T47D (cell line): ENCODE measurements at regions not wholly inside any gene's neighbourhood (a gene's known extent, or its start where the extent isn't known, plus 50 kb on each side); places are given as distances from the start of the nearest gene placed in this dataset.

Experiments
- DNase-seq, 2 experiments: peaks; one replicate each; pipeline versions ENCODE4 v3.0.0 to v3.0.0-alpha.2; 2011 to 2012; ENCODE audit warnings: low read depth in 1 of 2, low spot score in 1 of 2
- JUND ChIP-seq: IDR thresholded peaks from 2 replicates; pipeline ENCODE4 v1.6.1; 2012; ENCODE audit warnings: low read depth
- in situ Hi-C: cut with HindIII; loops from 2 replicates; pipeline ENCODE4 v1.10.0; 2016; ENCODE audit warnings: low sequenced_read_pairs, low pct_unique_long_range_greater_than_20kb

GRCh38 chr3:104385421-104385820, 981.3 kb upstream of the ALCAM start:
- no peak for DNase-seq
- TF ChIP-seq JUND: no peak
- in situ Hi-C loops: no loop called here

GRCh38 chr3:104388619-104389018, 978.1 kb upstream of the ALCAM start:
- TF ChIP-seq JUND: no peak
- in situ Hi-C loops: no loop called here
- peak in 1 of 2 experiments; percentile 21 for DNase-seq

DNA sequence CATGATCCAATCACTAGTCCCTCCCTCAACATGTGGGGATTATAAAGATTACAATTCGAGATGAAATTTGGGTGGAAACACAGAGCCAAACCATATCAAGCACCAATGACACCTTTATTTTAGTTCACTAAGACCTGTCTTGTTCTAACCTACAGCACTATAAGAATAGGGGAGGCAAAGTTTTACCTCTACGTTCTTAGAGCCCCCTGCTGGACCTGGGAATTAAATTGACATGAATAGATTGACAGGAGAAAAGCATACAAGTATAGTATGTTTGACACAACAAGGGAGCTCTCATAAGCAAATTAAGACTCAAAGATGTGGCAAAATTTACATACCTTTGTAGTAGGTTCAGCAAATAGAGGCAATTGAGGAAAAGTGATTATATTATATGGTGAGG, 974.4 kb upstream of the ALCAM start:
- no peak for TF ChIP-seq JUND
- DNase-seq: peak; percentile 4 to 23
- in situ Hi-C loops: no loop called here

DNA sequence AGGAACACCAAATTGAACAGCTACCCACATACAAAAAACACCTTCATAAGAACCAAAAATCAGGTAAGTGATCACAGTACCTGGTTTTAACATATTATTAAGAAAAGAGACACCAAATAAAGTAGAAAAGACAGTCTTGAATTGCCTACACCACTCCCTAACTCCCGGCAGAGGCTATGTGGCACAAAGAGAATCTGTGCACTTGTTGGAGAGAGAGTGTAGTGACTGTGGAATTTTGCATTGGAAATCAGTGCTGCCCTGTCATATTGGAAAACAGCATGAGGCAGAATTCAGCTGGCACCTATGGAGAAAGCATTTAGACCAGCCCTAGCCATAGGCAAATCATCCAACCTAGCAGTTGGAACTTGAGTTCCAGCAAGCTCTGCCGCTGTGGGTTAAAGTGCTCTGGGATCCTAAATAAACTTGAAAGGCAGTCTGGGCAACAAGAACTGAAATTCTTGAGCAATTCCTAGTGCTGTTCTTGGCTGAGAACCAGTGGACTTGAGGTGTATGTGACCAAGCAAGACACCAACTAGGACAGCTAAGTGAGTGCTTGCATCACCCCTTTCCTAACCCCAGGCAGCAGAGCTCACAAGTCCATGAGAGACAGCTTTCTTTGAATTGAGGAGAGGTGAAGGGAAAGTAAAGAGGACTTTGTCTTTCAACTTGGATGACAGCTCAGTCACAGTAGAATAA, 969.6 kb upstream of the ALCAM start:
- in situ Hi-C loops: no loop called here

GRCh38 chr3:104397713-104398112, 969.0 kb upstream of the ALCAM start:
- in situ Hi-C loops: no loop called here
- no peak for TF ChIP-seq JUND
- no peak for DNase-seq

More for the DNA sequence above, 969.6 kb upstream of the ALCAM start:
- no peak for TF ChIP-seq JUND
- no peak for DNase-seq

GRCh38 chr3:104402902-104403301, 963.8 kb upstream of the ALCAM start:
- in situ Hi-C loops: no loop called here
- DNase-seq: no peak
- TF ChIP-seq JUND: no peak

DNA sequence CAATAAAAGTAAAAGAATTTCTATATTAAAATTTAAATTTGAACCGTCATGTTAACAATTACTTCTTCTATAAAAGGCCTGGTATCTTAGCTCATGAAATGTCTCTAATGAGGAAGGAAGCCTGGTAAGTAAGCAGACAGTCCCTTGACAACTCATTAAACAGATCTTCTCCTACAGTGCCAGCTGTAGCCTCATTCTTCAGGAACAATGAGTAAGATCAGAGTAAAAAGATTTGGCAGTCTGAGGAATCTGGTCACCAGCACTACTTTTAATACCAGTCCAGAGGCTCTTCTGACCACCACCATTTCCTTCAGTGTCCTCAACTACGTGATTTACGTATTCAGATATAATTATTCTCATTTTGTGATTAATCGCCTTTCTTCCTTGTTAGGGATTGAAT, 955.0 kb upstream of the ALCAM start:
- TF ChIP-seq JUND: no peak
- in situ Hi-C loops: no loop called here
- no peak for DNase-seq

DNA sequence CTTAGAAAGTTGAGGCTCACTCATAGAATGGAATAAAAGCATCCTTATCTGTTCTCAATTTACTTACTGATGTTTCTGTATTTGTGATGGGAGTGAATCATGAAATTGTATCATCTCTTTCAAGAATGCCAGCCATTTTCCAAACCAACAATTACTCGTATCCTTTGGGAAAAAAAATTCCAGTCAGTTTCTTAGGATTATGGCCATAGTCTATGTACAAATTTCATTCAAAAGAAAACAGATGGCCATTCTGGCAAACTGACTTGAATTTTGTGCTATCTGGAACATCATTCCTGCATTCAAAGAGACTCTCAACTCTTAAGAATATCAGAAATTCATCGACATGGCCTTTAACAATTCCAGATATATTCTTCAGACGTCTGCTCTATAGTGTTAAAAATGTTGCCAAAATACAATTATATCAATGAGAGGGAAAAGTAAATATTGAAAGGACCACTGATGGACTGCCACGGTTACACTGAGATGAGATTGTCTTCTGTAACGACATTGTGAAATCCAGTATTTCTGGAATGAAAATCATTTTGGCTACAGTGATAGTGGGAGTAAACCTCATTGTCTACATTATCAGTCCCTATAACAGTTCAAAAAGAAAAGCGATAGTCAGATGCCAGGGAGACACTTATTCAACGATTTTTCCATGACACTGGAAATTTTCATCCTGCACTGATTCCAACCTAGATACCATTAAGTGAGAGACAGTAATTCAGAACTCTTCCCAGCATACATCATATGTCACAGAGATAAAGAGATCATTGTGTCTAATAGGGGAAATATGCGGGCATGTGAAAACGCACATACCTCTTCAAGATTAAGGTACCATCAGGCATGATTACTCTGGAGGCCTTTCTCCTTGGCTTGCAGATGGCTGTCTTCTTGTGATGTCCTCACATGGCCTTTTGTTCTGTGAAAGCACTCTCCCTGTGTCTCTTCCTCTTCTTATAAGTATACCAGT, 953.8 kb upstream of the ALCAM start:
- TF ChIP-seq JUND: no peak
- in situ Hi-C loops: no loop called here

DNA sequence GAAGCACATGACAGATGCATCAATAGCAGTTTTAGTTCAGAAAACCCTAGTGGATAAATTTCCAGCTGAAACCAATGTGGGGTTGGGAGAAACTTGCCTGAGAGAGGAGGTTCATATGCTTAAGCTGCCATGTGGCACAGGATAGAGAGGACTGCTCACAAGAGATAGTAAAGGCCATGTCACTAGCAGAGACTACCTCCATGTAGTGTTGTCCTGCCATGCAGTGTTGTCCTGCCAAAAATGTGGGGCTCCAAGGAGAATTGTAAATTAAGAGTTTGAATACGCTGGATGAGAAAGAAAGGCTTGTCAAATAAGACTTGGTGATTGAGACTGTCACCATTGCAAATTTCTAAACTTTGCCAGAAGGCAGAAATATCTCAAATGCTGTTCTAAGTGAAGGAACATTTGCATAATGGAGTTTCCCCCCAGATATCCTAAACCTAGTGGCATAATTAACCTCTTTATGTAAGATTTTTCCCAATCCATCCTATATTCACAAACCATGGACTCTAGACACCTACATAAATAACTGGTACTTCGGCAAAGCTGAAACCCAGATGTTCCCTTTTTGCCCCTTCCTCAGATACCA, 938.3 kb upstream of the ALCAM start:
- no peak for DNase-seq
- no peak for TF ChIP-seq JUND
- in situ Hi-C loops: no loop called here

More for the DNA sequence above, 953.8 kb upstream of the ALCAM start:
- DNase-seq: no peak

DNA sequence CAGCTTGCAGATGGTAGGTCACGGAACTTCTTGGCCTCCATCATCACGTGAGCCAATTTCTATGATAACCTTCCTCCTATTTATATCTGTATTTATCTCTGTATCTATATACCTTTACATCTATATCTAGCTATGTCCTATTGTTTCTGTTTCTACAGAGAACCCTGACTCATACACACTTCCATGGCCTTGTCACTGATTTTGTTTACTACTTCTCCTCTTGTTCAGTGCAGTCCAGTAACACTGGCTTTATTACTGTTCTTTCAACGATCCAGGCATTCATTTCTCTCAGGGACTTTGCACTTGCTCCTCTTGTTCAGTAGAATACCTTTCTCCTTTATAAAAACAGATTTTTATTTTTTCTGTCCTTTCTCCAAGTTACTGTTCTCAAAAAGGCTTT, 937.0 kb upstream of the ALCAM start:
- no peak for DNase-seq
- TF ChIP-seq JUND: no peak
- in situ Hi-C loops: no loop called here

- DNase-seq: no peak
- no peak for TF ChIP-seq JUND
- in situ Hi-C loops: no loop called here
Measured at GRCh38 chr3:104436506-104436905, 930.2 kb upstream of the ALCAM start.

DNA sequence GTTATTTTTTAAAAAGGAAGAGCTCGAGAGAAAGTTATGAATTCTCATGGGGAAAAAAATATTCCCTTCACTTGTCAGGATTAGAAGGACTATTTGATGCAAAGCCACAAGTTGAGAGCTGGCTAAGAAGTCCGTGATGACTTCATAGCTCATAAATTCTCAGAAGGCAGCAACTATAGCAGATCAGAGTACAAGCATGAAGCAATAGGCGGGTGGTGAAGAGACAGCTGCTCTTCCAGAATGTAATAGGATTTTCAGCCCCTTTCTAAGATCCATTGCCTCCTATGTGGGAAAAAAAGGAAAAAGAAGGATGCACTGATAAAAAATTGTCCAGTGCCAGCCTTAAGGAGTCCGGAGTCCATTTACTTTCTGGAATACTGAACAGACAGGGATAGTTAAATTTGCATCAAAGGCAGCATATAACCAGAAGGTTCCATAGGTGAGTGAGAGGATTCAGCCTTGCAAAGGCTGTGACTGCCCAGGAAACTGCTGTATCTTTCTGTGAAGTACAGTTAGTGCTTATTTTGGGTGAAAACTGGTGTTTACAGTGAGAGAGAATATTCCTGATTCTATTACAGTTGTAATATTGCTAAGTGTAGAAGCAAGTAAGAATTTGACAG, 929.5 kb upstream of the ALCAM start:
- DNase-seq: no peak
- in situ Hi-C loops: no loop called here
- no peak for TF ChIP-seq JUND

GRCh38 chr3:104437891-104438290, 928.8 kb upstream of the ALCAM start:
- no peak for TF ChIP-seq JUND
- in situ Hi-C loops: no loop called here
- no peak for DNase-seq
